Activated T-helper 2 cell treated with anti-CD3 and anti-CD28 coated beads, Interferon-gamma antibody, Interleukin-2, Interleukin-4, amounts not matched to agents 10 μg/mL and 5 μg/mL and 100 μg/mL, durations not matched to agents 14 hours and 24 hours and 36 hours (primary cell): ENCODE measurements at regions not wholly inside any gene's neighbourhood (a gene's known extent, or its start where the extent isn't known, plus 50 kb on each side); places are given as distances from the start of the nearest gene placed in this dataset.

Experiments
- DNase-seq: peaks from one replicate; pipeline ENCODE4 v3.0.0; 2021; ENCODE audit warnings: low spot score
- H3K27ac Mint-ChIP-seq: one replicate; pipeline ENCODE4 v1.8.0; 2021; ENCODE audit warnings: mixed read lengths
- H3K27me3 Mint-ChIP-seq: one replicate; pipeline ENCODE4 v1.8.0; 2021; ENCODE audit warnings: low read depth, mixed read lengths
- H3K36me3 Mint-ChIP-seq: one replicate; pipeline ENCODE4 v1.8.0; 2021; ENCODE audit warnings: low read depth, mixed read lengths
- H3K4me1 Mint-ChIP-seq: one replicate; pipeline ENCODE4 v1.8.0; 2021; ENCODE audit warnings: low read depth, mixed read lengths
- H3K4me3 Mint-ChIP-seq: one replicate; pipeline ENCODE4 v1.8.0; 2021; ENCODE audit warnings: low read depth, mild to moderate bottlenecking, moderate library complexity, mixed read lengths
- H3K9me3 Mint-ChIP-seq: one replicate; pipeline ENCODE4 v1.8.0; 2021; ENCODE audit warnings: mixed read lengths
- intact Hi-C: fragments of 100-400 bp; cut with micrococcal nuclease; formaldehyde crosslinking; loops from one replicate; pipeline ENCODE4 v1.15.1; 2023

DNA sequence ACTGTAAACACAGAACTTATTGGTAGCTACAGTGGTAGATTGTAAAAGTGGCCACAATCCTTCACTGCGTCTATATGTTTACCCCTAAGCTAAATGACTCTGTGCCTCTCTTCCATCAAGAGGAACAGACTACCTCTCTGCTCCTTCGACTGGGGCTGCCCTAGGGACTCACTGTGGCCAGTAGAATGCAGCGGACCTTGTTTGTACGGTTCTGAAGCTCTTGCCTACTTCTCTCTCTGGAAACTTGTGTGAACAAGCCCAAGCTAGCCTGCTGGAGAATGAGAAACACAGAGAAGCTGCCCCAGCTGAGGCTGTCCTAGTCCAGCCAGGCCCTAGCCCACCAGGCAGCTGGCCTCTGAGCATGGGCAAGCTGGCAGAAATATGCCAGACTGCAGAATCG lies 140.8 kb upstream of the SLC1A4 start:
- Mint-ChIP-seq H3K27ac (no peak overlapping the region), H3K36me3 (no peaks in the 10 kb centered on the region), H3K4me3 (no peak overlapping the region), H3K9me3 (no peaks in the 10 kb centered on the region), H3K27me3 (no peaks in the 10 kb centered on the region), H3K4me1 (peaks cover 4% of the 10 kb centered on the region)
- intact Hi-C loops: no loop called here
- no peak for DNase-seq

DNA sequence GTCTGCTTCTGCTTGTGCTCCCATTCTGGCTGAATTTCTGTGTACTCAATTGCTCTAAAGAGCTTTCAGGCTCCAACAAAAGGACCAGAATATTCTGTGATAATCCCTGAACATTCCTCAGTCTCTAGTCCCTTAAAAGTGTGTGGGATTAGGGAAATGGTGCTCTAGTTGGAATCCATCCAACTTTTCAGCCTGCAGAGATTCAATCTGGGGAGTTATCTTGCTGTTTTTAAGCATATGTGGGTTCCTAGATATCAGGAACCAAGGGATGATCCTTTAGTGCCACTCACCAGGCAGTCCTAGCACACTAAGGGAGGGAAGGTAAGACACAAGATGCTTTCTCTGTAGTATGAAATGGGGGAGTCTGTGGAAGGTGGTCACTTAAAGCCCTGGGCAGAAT lies 140.3 kb upstream of the SLC1A4 start:
- Mint-ChIP-seq H3K36me3 (no peaks in the 10 kb centered on the region), H3K4me3 (no peak overlapping the region), H3K9me3 (no peaks in the 10 kb centered on the region), H3K27me3 (no peaks in the 10 kb centered on the region), H3K27ac (no peak overlapping the region), H3K4me1 (peaks cover 8% of the 10 kb centered on the region)
- DNase-seq: no peak
- intact Hi-C loops: no loop called here

DNA sequence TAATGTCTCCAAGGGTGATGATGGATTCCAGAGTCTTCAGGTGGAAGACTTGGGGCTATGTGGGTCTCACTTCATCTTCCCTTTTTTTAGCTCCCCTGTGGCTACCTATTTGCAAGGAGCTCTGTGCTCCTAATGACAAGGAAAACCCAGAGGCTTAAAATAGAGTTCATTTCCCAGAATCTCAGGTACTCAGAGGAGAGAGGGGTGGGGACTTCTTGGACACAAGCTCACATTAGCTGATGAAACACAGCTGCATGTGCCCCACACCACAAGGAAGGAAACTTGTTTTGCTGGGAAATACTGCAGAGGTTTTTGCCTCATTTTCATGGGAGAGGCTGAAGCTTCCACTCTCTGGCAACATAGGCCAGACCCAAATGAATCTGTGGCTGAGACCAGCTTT lies 138.6 kb upstream of the SLC1A4 start:
- no peaks in the 10 kb centered on the region for H3K36me3 Mint-ChIP-seq
- H3K27me3 Mint-ChIP-seq: no peaks in the 10 kb centered on the region
- H3K4me1 Mint-ChIP-seq: peaks cover 17% of the 10 kb centered on the region
- intact Hi-C loops: no loop called here
- H3K9me3 Mint-ChIP-seq: no peaks in the 10 kb centered on the region
- DNase-seq: no peak
- no peak overlapping the region for H3K27ac Mint-ChIP-seq
- no peak overlapping the region for H3K4me3 Mint-ChIP-seq

DNA sequence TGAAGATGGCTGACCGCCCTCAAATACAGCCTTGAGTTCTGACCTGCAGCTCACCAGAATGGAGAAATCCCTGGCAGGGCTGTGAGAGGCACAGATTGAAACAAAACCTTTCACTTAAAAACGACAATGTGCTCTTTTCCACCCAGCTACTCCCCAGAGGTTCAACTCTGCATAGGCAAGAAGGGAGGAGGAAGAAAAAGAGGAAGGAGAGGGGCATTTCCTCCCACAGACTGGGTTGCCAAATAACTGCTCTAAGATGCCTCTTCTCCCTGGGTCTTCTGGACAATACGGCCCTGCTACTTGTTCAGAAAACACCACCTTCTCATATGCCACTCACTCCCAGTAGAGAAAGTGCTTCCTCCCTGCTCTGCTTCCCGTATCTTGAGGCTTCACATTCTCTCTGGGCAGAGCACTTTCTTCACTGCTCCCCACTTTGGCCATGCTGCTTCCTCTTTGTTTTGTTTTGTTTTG lies 136.4 kb upstream of the SLC1A4 start:
- no peaks in the 10 kb centered on the region for H3K9me3 Mint-ChIP-seq
- intact Hi-C loops: no loop called here
- no peaks in the 10 kb centered on the region for H3K36me3 Mint-ChIP-seq
- H3K27me3 Mint-ChIP-seq: peaks cover 3% of the 10 kb centered on the region
- H3K27ac Mint-ChIP-seq: no peak overlapping the region
- no peak for DNase-seq
- no peak overlapping the region for H3K4me3 Mint-ChIP-seq
- H3K4me1 Mint-ChIP-seq: peaks cover 17% of the 10 kb centered on the region

DNA sequence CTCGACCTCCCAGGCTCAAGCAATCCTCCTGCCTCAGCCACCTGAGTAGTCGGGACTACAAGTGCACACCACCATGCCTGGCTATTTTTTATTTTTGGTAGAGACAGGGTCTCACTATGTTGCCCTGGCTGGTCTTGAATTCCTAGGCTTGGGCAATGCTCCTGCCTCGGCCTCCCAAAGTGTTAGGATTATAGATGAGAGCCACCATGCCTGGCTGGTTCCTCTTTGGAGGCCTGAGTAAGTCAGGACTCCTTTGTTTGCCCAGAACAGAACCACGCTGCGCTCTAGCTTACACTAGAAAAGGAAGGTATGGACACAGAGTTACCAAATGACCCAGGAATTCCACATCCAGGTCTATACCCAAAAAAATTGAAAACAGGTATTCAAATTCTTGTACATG lies 135.9 kb upstream of the SLC1A4 start:
- no peak for DNase-seq
- Mint-ChIP-seq H3K27me3 (peaks cover 4% of the 10 kb centered on the region), H3K4me1 (peaks cover 17% of the 10 kb centered on the region), H3K4me3 (no peak overlapping the region), H3K9me3 (no peaks in the 10 kb centered on the region), H3K36me3 (no peaks in the 10 kb centered on the region), H3K27ac (no peak overlapping the region)
- intact Hi-C loops: no loop called here

DNA sequence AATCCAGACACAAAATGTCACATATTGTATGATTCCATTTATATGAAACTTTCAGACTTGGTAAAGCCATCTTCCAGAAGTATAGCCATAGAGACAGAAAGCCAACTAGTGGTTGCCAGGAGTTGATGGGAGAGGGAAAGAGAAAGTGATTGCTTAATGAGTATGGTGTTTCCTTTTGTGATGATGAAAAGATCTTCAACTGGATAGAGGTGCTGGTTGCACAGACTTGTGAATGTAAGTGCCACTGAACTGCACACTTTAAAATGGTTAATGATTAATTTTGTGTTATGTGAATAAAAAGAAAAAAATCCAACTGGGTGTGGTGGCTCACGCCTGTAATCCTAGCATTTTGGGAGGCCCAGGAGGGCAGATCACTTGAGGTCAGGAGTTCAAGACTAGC lies 135.3 kb upstream of the SLC1A4 start:
- Mint-ChIP-seq H3K4me3 (no peak overlapping the region), H3K9me3 (no peaks in the 10 kb centered on the region)
- intact Hi-C loops: no loop called here

DNA sequence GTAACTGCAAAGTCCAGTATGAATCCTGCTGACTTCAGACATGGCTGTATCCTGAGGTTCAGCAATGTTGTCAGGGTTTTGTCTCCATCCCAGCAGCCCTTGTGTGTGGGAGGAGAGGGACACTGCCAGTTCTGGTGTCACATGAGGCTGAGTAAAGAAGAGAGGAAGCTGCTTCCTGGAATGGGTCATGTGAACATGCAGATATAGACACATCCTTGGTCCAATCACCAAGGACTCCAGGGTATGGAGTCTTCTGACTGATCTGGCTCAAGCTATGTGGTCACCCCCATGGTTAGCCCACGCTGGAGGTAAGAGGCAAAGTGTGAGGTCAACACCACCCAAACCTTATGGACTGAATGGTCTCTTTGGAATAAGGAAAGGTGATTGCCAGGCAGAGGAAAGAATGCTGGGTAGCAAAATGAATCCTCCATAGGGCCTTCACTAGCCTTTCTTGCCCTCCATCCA lies 134.4 kb upstream of the SLC1A4 start:
- no peak overlapping the region for H3K27ac Mint-ChIP-seq
- no peak overlapping the region for H3K4me3 Mint-ChIP-seq
- intact Hi-C loops: no loop called here
- DNase-seq: no peak
- no peaks in the 10 kb centered on the region for H3K9me3 Mint-ChIP-seq
- H3K36me3 Mint-ChIP-seq: no peaks in the 10 kb centered on the region
- peaks cover 7% of the 10 kb centered on the region for H3K27me3 Mint-ChIP-seq
- H3K4me1 Mint-ChIP-seq: peaks cover 17% of the 10 kb centered on the region

More for the DNA sequence above, 135.3 kb upstream of the SLC1A4 start:
- Mint-ChIP-seq H3K4me1 (peaks cover 17% of the 10 kb centered on the region), H3K27me3 (peaks cover 5% of the 10 kb centered on the region), H3K36me3 (no peaks in the 10 kb centered on the region), H3K27ac (no peak overlapping the region)
- DNase-seq: no peak

DNA sequence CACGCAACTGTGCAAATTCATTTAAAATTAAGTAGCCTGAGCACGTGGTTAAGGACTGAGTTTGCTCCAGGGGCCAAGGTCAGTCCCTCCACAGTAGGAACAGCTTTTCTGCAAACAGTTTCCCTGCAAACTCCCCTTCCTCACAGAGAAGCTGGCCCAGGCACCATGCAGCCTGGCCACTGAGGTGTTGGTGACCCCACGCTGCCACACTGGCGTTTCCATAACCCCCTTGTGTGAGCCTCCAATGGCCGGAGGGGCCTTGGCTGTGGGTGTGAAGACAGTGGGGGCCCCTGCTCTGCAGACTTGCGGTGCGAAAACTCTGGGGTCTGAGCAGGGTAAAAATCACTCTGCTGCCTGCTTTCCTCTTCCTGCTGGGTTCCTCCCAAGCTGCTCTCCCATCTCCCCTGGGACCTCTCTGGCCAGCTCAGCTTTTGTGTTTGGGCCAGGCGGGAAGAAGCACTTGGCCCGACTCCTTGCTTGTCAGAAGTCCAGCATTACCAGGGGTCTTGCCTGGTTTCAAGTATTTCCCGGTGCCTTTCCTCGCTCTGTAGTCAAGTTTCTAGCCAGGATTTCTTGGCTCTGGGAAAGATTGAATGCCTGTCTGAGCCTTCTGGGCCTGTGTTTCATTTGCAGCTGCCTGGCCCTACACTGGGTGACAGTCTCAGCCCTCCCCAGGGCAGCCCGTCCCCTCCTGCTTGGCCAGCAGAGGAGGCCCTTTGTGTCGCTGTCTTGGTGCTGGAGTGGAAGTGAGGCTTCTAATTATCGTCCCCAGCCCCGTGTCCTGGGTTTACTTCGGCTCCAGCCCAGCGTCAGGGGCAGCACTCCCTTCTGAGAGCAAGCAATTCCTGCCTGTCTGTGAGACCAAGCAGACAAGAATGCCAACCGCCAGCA lies 131.4 kb upstream of the SLC1A4 start:
- Mint-ChIP-seq H3K9me3 (no peaks in the 10 kb centered on the region), H3K36me3 (no peaks in the 10 kb centered on the region), H3K27ac (no peak overlapping the region), H3K27me3 (peaks cover 7% of the 10 kb centered on the region), H3K4me3 (no peak overlapping the region), H3K4me1 (peaks cover 16% of the 10 kb centered on the region)
- intact Hi-C loops: no loop called here
- no peak for DNase-seq

DNA sequence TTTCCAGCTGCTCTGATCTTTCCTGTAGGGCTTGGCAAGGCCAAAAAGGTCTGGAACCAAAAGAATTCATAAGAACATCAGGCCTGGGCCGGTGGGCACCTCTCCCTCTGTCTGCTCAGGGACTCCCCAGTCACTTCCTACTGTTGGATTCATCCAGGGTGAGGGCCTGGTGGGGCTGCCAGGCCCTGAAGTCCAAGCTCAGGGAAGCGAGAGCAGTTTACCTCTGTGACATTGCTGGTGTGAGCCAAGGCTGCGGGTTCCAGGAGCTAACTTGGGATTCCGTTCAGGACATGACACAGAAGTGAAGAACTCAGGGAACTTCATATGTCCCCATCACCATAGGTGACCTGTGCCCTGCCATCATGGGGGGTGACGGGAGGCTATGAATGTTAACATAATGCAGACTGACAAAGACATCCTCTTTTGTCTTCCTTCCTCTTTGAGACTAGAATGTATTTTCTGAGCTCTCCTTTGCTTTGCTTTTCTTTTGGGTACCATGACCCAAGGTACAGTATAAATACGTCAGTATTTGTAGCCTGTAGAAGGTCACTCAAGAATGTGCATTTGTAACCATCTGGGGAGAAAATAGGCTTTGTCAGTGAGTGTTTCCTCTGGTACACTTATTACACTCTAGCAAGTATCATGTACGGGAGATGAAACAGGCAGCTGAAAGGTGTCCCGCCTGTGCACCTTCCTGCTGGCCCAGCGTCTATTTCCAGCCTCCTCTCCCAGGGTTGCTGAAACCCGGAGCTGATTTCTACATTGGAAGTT lies 130.5 kb upstream of the SLC1A4 start:
- no peak for DNase-seq
- H3K27ac Mint-ChIP-seq: no peak overlapping the region
- intact Hi-C loops: no loop called here
- H3K36me3 Mint-ChIP-seq: no peaks in the 10 kb centered on the region
- H3K9me3 Mint-ChIP-seq: no peaks in the 10 kb centered on the region
- no peak overlapping the region for H3K4me3 Mint-ChIP-seq
- H3K4me1 Mint-ChIP-seq: peaks cover 11% of the 10 kb centered on the region
- peaks cover 7% of the 10 kb centered on the region for H3K27me3 Mint-ChIP-seq

DNA sequence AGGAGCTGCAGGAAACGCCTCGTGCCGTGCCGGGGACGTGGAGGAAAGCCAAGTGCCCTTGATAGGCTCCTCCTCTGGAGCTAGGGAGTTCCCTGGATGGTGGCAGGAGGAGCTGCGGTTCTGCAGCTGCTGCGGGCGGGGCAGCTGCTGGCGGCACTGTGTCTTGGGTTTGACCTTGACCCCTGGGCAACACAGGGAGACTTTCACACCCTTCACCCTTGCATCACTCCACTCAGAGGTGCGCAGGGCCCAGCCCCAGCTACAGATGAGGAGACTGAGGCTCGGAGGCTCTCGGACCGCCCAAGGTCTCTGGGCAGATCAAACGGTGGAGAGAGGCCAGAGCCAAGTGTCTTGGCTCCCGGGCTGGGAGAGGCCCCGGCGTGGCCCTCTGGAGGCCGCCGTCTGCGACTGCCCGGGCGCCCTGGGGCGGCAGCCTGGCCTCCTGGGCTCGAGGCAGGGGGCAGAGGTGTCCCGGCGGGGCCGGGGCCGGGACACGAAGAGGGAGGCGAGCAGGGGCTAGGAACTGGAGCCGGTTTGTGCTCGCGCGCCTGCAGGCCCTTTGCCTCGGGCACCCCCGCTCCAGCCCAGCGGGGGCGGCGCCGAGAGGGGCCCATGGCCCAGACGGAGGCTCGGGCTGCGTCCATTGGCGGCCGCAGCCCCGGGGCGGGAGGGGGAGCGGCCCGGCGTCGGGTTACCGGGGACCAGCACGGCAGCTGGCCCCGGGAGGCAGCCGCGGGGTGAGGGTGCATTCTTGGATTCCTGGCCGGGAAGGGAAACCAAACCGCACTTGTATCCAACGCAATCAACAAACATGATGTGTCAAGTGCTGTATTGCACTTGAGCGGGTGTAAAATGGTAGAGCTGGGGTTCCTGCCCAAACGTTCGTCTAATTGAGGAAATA lies 129.6 kb upstream of the SLC1A4 start:
- Mint-ChIP-seq H3K27me3 (peaks cover 7% of the 10 kb centered on the region), H3K4me1 (peaks cover 6% of the 10 kb centered on the region), H3K4me3 (no peak overlapping the region), H3K36me3 (no peaks in the 10 kb centered on the region), H3K9me3 (no peaks in the 10 kb centered on the region), H3K27ac (no peak overlapping the region)
- DNase-seq: no peak
- intact Hi-C loops: loop anchor here (5.0 kb wide), 1 partner anchor 37 kb away; no protein-coding TSS in a partner anchor

DNA sequence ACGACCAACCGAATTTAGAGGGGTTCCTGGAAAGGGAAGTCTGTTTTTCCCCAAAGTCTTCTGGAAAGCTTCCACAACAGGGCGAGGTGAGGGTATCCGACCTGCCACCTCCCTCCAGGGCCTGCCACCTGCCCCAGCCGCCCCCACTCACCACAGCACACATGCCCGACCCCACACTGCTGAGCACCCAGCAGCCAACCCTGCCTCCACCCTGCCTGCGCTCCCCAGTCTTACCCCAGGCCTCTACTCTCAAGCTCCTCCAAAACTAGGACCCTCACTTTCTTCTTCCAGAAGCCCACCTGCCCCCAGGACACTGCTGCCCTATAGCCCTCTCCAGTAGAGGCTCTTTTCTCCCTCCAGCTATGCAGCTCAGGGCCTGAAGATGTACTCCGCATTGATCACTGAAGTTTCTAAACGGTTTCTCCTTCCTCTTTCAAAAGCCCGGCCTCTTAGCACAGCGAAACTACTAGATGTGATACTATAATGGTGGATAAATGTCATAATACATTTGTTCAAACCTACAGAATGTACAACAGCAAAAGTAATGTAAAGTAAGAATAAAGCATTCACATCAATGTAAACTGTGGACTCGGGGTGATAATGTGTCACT lies 128.8 kb upstream of the SLC1A4 start:
- no peak overlapping the region for H3K27ac Mint-ChIP-seq
- H3K4me3 Mint-ChIP-seq: no peak overlapping the region
- intact Hi-C loops: loop anchor here (5.0 kb wide), 1 partner anchor 38 kb away; no protein-coding TSS in a partner anchor
- no peaks in the 10 kb centered on the region for H3K9me3 Mint-ChIP-seq
- no peaks in the 10 kb centered on the region for H3K4me1 Mint-ChIP-seq
- DNase-seq: no peak
- peaks cover 7% of the 10 kb centered on the region for H3K27me3 Mint-ChIP-seq
- H3K36me3 Mint-ChIP-seq: no peaks in the 10 kb centered on the region

DNA sequence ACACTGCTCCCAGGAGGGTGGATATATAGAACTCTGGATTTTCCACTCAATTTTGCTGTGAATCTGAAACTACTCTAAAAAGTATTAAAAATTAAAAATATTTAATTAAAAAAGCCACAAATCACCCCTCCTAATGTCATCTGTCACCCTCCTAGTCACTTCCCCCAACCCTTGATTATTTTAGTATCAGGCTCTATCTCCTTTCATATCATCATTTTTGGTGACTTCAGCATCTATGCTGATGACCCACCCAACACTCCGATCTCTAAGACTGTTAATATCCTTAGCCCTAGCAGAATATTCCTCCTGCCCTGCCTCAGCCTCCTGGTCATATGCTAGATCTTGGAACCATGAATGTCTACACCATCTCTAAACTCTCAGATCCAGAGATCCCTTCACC lies 128.3 kb upstream of the SLC1A4 start:
- no peak for DNase-seq
- Mint-ChIP-seq H3K4me1 (no peaks in the 10 kb centered on the region), H3K36me3 (no peaks in the 10 kb centered on the region), H3K27me3 (peaks cover 7% of the 10 kb centered on the region), H3K4me3 (no peak overlapping the region), H3K27ac (no peak overlapping the region), H3K9me3 (no peaks in the 10 kb centered on the region)
- intact Hi-C loops: loop anchor here (5.0 kb wide), 1 partner anchor 39 kb away; no protein-coding TSS in a partner anchor
